ENCODE measurements at regions not wholly inside any gene's neighbourhood (a gene's known extent, or its start where the extent isn't known, plus 50 kb on each side); places are given as distances from the start of the nearest gene placed in this dataset.

DNA sequence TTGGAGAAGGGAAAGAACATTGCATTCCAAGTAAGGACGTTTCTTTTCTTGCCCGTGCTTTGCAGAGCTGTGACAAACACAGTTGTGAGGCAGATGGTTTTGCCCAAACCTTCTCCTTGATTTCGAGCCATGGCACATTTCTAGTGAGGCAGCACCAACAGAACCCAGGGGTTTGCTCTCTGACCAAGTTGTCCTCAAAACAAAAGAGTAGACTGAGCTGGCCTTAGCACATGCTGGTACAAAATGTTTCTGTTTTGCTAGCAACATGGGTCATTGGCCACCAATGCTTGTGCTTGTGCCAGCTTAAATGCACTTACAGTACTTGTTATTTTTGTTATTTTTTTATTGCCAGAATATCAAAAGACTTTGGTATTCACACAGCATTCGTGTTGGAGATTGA is 328.8 kb downstream of the GADD45G start:
- no peak for TF ChIP-seq POLR2A (IDR thresholded peaks at IDR 0.05)
- TF ChIP-seq CTCF (IDR thresholded peaks at IDR 0.05): no peak
- no peak for TF ChIP-seq POLR2AphosphoS5 (IDR thresholded peaks at IDR 0.05)

Measured in upper lobe of left lung (tissue), 4 donors.